SK-N-SH treated with all-trans-retinoic acid at 6 μM for 48 hours (cell line): ENCODE measurements at regions not wholly inside any gene's neighbourhood (a gene's known extent, or its start where the extent isn't known, plus 50 kb on each side); places are given as distances from the start of the nearest gene placed in this dataset.

Source experiments
- ATAC-seq: fragments of 200-7000 bp; cut with Tn5 transposase; 3 replicates; pipeline ENCODE4 v1.9.1; 2020; ENCODE audit warnings: mild to moderate bottlenecking, moderate library complexity
- ARNTL ChIP-seq: fragments of 450-650 bp; formaldehyde crosslinking; IDR thresholded peaks from 2 replicates; pipeline ENCODE4 v1.5.0; 2020; ENCODE audit warnings: low read depth, mild to moderate bottlenecking, moderate library complexity, borderline replicate concordance
- BACH2 ChIP-seq: fragments of 250-450 bp; sonication (Bioruptor Pico); IDR thresholded peaks from 2 replicates; pipeline ENCODE4 v1.9.0; 2021; ENCODE audit warnings: mild to moderate bottlenecking, borderline replicate concordance
- CREB5 ChIP-seq: fragments of 250-450 bp; sonication (Bioruptor Pico); IDR thresholded peaks from 2 replicates; pipeline ENCODE4 v1.5.1; 2020; ENCODE audit warnings: low read depth, mild to moderate bottlenecking, moderate library complexity
- CSDC2 ChIP-seq: fragments of 250-450 bp; sonication (Bioruptor Pico); IDR thresholded peaks from 2 replicates; pipeline ENCODE4 v1.5.0; 2020; ENCODE audit warnings: mild to moderate bottlenecking, moderate library complexity
- GLIS3 ChIP-seq: fragments of 250-450 bp; sonication (Bioruptor Pico); IDR thresholded peaks from 2 replicates; pipeline ENCODE4 v1.5.0; 2020; ENCODE audit warnings: mild to moderate bottlenecking, moderate library complexity
- OSR1 ChIP-seq: fragments of 250-450 bp; sonication (Bioruptor Pico); IDR thresholded peaks from 2 replicates; pipeline ENCODE4 v1.8.0; 2022; ENCODE audit warnings: moderate library complexity, mild to moderate bottlenecking, inconsistent platforms
- PATZ1 ChIP-seq: fragments of 250-450 bp; sonication (Bioruptor Pico); IDR thresholded peaks from 2 replicates; pipeline ENCODE4 v1.8.0; 2020; ENCODE audit warnings: mild to moderate bottlenecking, moderate library complexity, borderline replicate concordance
- SNAI2 ChIP-seq: fragments of 250-450 bp; sonication (Bioruptor Pico); IDR thresholded peaks from 2 replicates; pipeline ENCODE4 v1.5.0; 2020; ENCODE audit warnings: mild to moderate bottlenecking, moderate library complexity
- TCF4 ChIP-seq: fragments of 250-450 bp; sonication (Bioruptor Pico); IDR thresholded peaks from 2 replicates; pipeline ENCODE4 v1.8.0; 2021; ENCODE audit warnings: mild to moderate bottlenecking, moderate library complexity, borderline replicate concordance
- ZFP30 ChIP-seq: fragments of 450-650 bp; formaldehyde crosslinking; IDR thresholded peaks from 2 replicates; pipeline ENCODE4 v1.5.0; 2022; ENCODE audit warnings: mild to moderate bottlenecking, moderate library complexity
- ZNF565 ChIP-seq: fragments of 450-650 bp; formaldehyde crosslinking; conservative IDR thresholded peaks from 2 replicates; pipeline ENCODE4 v1.5.0; 2020; ENCODE audit warnings: low read depth, mild to moderate bottlenecking, moderate library complexity
- ZNF70 ChIP-seq: fragments of 450-650 bp; formaldehyde crosslinking; IDR thresholded peaks from 2 replicates; pipeline ENCODE4 v1.5.0; 2020; ENCODE audit warnings: mild to moderate bottlenecking, moderate library complexity
- ZNF8 ChIP-seq: fragments of 450-650 bp; formaldehyde crosslinking; IDR thresholded peaks from 2 replicates; pipeline ENCODE4 v1.5.0; 2020; ENCODE audit warnings: mild to moderate bottlenecking, moderate library complexity
- TF ChIP-seq, protein P1 (sequence below): fragments of 250-450 bp; sonication (Bioruptor Pico); IDR thresholded peaks from 2 replicates; pipeline ENCODE4 v1.5.1; 2021; ENCODE audit warnings: mild to moderate bottlenecking, moderate library complexity
- TF ChIP-seq, protein P2 (sequence below): fragments of 250-450 bp; sonication (Bioruptor Pico); IDR thresholded peaks from 2 replicates; pipeline ENCODE4 v1.8.0; 2021; ENCODE audit warnings: low read depth, mild to moderate bottlenecking, moderate library complexity, borderline replicate concordance

- TF ChIP-seq, protein P1, sequence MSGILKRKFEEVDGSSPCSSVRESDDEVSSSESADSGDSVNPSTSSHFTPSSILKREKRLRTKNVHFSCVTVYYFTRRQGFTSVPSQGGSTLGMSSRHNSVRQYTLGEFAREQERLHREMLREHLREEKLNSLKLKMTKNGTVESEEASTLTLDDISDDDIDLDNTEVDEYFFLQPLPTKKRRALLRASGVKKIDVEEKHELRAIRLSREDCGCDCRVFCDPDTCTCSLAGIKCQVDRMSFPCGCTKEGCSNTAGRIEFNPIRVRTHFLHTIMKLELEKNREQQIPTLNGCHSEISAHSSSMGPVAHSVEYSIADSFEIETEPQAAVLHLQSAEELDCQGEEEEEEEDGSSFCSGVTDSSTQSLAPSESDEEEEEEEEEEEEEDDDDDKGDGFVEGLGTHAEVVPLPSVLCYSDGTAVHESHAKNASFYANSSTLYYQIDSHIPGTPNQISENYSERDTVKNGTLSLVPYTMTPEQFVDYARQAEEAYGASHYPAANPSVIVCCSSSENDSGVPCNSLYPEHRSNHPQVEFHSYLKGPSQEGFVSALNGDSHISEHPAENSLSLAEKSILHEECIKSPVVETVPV (CRISPR knock-in tag), result no peak
- TF ChIP-seq GLIS3 (CRISPR knock-in tag) (no peak), ZNF8 (CRISPR knock-in tag) (no peak), CSDC2 (no peak), ZNF565 (CRISPR knock-in tag) (no peak), ZFP30 (CRISPR knock-in tag) (no peak)
Observed at GRCh38 chr22:44379817-44380755, 67.3 kb upstream of the SHISAL1 start (continued).

GRCh38 chr22:44378380-44378779 is 65.6 kb upstream of the SHISAL1 start:
- TF ChIP-seq ZNF70 (CRISPR knock-in tag) (no peak), ZNF565 (CRISPR knock-in tag) (peak; percentile 91)
- ATAC-seq, result no peak

DNA sequence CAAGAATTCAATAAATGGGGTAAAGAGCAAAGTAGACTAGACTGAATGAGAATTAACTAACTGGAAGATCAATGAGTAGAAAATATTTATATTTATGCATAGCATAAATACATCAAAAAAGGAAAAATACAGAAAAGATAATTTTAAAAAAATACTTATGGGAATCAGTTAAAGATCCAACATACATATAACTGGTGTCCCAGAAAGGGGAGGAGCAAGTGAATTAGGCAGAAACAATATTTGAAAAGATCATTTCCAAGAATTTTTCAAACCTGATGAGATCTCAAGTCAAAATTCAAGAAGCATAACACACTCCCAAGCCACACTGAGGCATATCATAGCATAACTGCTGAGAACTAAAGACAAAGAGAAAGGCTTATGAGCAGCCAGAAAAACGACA is 62.7 kb upstream of the SHISAL1 start:
- TF ChIP-seq, protein P2, sequence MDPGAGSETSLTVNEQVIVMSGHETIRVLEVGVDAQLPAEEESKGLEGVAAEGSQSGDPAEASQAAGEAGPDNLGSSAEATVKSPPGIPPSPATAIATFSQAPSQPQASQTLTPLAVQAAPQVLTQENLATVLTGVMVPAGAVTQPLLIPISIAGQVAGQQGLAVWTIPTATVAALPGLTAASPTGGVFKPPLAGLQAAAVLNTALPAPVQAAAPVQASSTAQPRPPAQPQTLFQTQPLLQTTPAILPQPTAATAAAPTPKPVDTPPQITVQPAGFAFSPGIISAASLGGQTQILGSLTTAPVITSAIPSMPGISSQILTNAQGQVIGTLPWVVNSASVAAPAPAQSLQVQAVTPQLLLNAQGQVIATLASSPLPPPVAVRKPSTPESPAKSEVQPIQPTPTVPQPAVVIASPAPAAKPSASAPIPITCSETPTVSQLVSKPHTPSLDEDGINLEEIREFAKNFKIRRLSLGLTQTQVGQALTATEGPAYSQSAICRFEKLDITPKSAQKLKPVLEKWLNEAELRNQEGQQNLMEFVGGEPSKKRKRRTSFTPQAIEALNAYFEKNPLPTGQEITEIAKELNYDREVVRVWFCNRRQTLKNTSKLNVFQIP, result no peak
- no peak for TF ChIP-seq TCF4
- TF ChIP-seq PATZ1 (CRISPR knock-in tag), result no peak
- TF ChIP-seq SNAI2 (CRISPR knock-in tag), result no peak
- no peak for TF ChIP-seq CREB5 (CRISPR knock-in tag)
- TF ChIP-seq CSDC2, result no peak
- no peak for TF ChIP-seq ZNF8 (CRISPR knock-in tag)
- no peak for TF ChIP-seq ZNF565 (CRISPR knock-in tag)
- no peak for TF ChIP-seq BACH2 (CRISPR knock-in tag)
- TF ChIP-seq, all 23 proteins: peak for 0
- ATAC-seq, result no peak

DNA sequence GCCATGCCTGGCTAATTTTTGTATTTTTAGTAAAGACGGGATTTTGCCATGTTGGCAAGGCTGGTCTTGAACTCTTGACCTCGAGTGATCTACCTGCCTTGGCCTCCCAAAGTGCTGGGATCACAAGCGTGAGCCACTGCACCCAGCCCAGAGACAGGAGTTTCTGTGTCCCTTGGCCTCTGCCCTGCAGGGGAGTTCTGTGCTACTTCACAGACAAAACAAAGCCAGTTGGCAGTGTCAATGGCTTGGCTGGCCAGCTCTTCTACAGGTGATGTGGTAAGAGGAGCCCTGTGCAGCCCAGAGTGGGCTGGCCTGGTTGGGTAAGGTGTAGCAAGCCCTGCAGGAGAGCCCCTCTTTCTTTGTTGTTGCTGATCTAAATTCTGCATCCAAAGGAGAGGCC is 60.5 kb upstream of the SHISAL1 start:
- no peak for TF ChIP-seq OSR1 (CRISPR knock-in tag)
- TF ChIP-seq, protein P2, result no peak
- TF ChIP-seq GLIS3 (CRISPR knock-in tag), result no peak
- no peak for TF ChIP-seq ARNTL
- TF ChIP-seq, protein P1 (CRISPR knock-in tag), result no peak
- no peak for ATAC-seq
